CD14-positive monocyte (primary cell): ENCODE measurements at regions not wholly inside any gene's neighbourhood (a gene's known extent, or its start where the extent isn't known, plus 50 kb on each side); places are given as distances from the start of the nearest gene placed in this dataset.

Experiments
- DNase-seq, 3 donors: peaks; one replicate each; pipeline ENCODE4 v3.0.0-alpha.2; 2011 to 2022
- H2AFZ ChIP-seq: 2 replicates; pipeline ENCODE4 v1.6.0; 2012; ENCODE audit warnings: mild to moderate bottlenecking, low read depth, low read length, inconsistent platforms; ENCODE audit not compliant: insufficient read depth, poor library complexity, severe bottlenecking
- H3K27ac ChIP-seq, 2 donors: 1 replicate in 1 of 2; 2 replicates in 1 of 2; pipeline ENCODE4 v1.5.1; 2012 to 2013; ENCODE audit warnings: low read length in 2 of 2, control low read depth in 1 of 2, inconsistent platforms in 1 of 2, low read depth in 1 of 2, mild to moderate bottlenecking in 1 of 2
- H3K27me3 ChIP-seq, 2 donors: one replicate each; pipeline versions ENCODE4 v1.6.0 to v1.6.1; 2011 to 2013; ENCODE audit warnings: low read length in 2 of 2; ENCODE audit not compliant: control insufficient read depth in 2 of 2, insufficient read depth in 2 of 2
- H3K36me3 ChIP-seq, 2 donors: replicated peaks in 1 of 2; 1 replicate in 1 of 2; 2 replicates in 1 of 2; pipeline versions ENCODE4 v1.5.1 to v1.6.1; 2012 to 2013; ENCODE audit warnings: low read length in 2 of 2, control low read depth in 1 of 2, inconsistent platforms in 1 of 2, mild to moderate bottlenecking in 1 of 2; ENCODE audit not compliant: insufficient read depth in 2 of 2, control insufficient read depth in 1 of 2
- H3K4me1 ChIP-seq, 2 donors: 1 replicate in 1 of 2; 2 replicates in 1 of 2; pipeline versions ENCODE4 v1.5.1 to v1.6.1; 2012 to 2013; ENCODE audit warnings: low read length in 2 of 2, control low read depth in 1 of 2, inconsistent platforms in 1 of 2, mild to moderate bottlenecking in 1 of 2, moderate library complexity in 1 of 2; ENCODE audit not compliant: insufficient read depth in 2 of 2, control insufficient read depth in 1 of 2
- H3K4me2 ChIP-seq: replicated peaks from 2 replicates; pipeline ENCODE3; 2012; ENCODE audit warnings: low read length, moderate library complexity, mild to moderate bottlenecking; ENCODE audit not compliant: poor library complexity, severe bottlenecking; ENCODE audit errors: extremely low read depth
- H3K4me3 ChIP-seq, 3 experiments: fragments of 200-600 bp in 1 of 3; sonication (generic) in 1 of 3; replicated peaks in 1 of 3; 1 replicate in 2 of 3; 2 replicates in 1 of 3; pipeline ENCODE4 v1.5.1; 2011 to 2013; ENCODE audit warnings: low read length in 3 of 3, mild to moderate bottlenecking in 3 of 3, control low read depth in 2 of 3, low read depth in 2 of 3, inconsistent platforms in 1 of 3, moderate library complexity in 1 of 3
- H3K79me2 ChIP-seq: 2 replicates; pipeline ENCODE4 v1.6.0; 2012; ENCODE audit warnings: mild to moderate bottlenecking, control low read depth, inconsistent platforms, low read length, moderate library complexity; ENCODE audit not compliant: insufficient read depth
- H3K9ac ChIP-seq: 2 replicates; pipeline ENCODE4 v1.6.0; 2017; ENCODE audit warnings: low read length, mild to moderate bottlenecking; ENCODE audit not compliant: insufficient read depth, poor library complexity, severe bottlenecking
- H3K9me3 ChIP-seq, 2 donors: replicated peaks in 1 of 2; 1 replicate in 1 of 2; 2 replicates in 1 of 2; pipeline versions ENCODE4 v1.5.1 to v1.6.1; 2012 to 2013; ENCODE audit warnings: low read length in 2 of 2, control low read depth in 1 of 2; ENCODE audit not compliant: control insufficient read depth in 1 of 2, insufficient read depth in 1 of 2
- H4K20me1 ChIP-seq: 2 replicates; pipeline ENCODE4 v1.6.0; 2012; ENCODE audit warnings: mild to moderate bottlenecking, low read length, control low read depth, moderate library complexity; ENCODE audit not compliant: insufficient read depth
- H3K27ac Mint-ChIP-seq, 7 donors: one replicate each; pipeline ENCODE4 v1.8.0; 2020; ENCODE audit warnings: mild to moderate bottlenecking in 7 of 7, mixed read lengths in 7 of 7, moderate library complexity in 6 of 7, inconsistent platforms in 2 of 7
- H3K27me3 Mint-ChIP-seq, 3 donors: one replicate each; pipeline ENCODE4 v1.8.0; 2021 to 2022; ENCODE audit warnings: low read depth in 3 of 3, mild to moderate bottlenecking in 3 of 3, mixed read lengths in 3 of 3, moderate library complexity in 3 of 3, inconsistent platforms in 1 of 3
- H3K36me3 Mint-ChIP-seq, 2 donors: one replicate each; pipeline ENCODE4 v1.8.0; 2020; ENCODE audit warnings: mixed read lengths in 2 of 2, inconsistent platforms in 1 of 2, mild to moderate bottlenecking in 1 of 2
- H3K4me1 Mint-ChIP-seq: one replicate; pipeline ENCODE4 v1.8.0; 2020; ENCODE audit warnings: mild to moderate bottlenecking, mixed read lengths
- H3K4me3 Mint-ChIP-seq, 2 donors: one replicate each; pipeline ENCODE4 v1.8.0; 2020; ENCODE audit warnings: mild to moderate bottlenecking in 2 of 2, mixed read lengths in 2 of 2, moderate library complexity in 1 of 2
- H3K9me3 Mint-ChIP-seq, 7 donors: one replicate each; pipeline ENCODE4 v1.8.0; 2020 to 2022; ENCODE audit warnings: mixed read lengths in 7 of 7, mild to moderate bottlenecking in 6 of 7, moderate library complexity in 6 of 7, inconsistent platforms in 2 of 7
- CTCF ChIP-seq: fragments of 200-600 bp; IDR thresholded peaks from one replicate; pipeline ENCODE4 v1.8.0; 2022; ENCODE audit warnings: antibody characterized with exemption, mild to moderate bottlenecking
- WGBS: methylation state at CpG from one replicate; pipeline ENCODE4 v1.1.5; 2013; ENCODE audit warnings: missing lambda C conversion rate; ENCODE audit not compliant: insufficient coverage; 5-methylcytosine and 5-hydroxymethylcytosine counted together
- intact Hi-C, 2 donors: fragments of 100-400 bp; cut with micrococcal nuclease; formaldehyde crosslinking; loops; one replicate each; pipeline versions ENCODE4 v1.15.0 to v1.15.1; 2023

- no peaks in the 10 kb centered on the region for H3K27me3 ChIP-seq
- no peak overlapping the region for H3K4me3 ChIP-seq
- TF ChIP-seq CTCF, result no peak
- no peaks in the 10 kb centered on the region for H3K79me2 ChIP-seq
- H3K36me3 ChIP-seq, result no peaks in the 10 kb centered on the region
- Mint-ChIP-seq H3K27me3 (no peaks in the 10 kb centered on the region), H3K9me3 (peaks cover 0 to 7% (median 3%) of the 10 kb centered on the region in 7 donors), H3K27ac (no peak overlapping the region), H3K4me3 (no peak overlapping the region), H3K36me3 (no peaks in the 10 kb centered on the region), H3K4me1 (no peaks in the 10 kb centered on the region)
- 88% methylated on average over 3 of the region's 3 CpGs for WGBS
- H3K9me3 ChIP-seq, result peaks cover 0 to 5% of the 10 kb centered on the region in 2 donors
- no peak overlapping the region for H3K9ac ChIP-seq
- no peak overlapping the region for H3K27ac ChIP-seq
- H4K20me1 ChIP-seq, result no peaks in the 10 kb centered on the region
- no peaks in the 10 kb centered on the region for H3K4me1 ChIP-seq
- intact Hi-C loops, result no loop called here
- no peak overlapping the region for H2AFZ ChIP-seq
- no peak for DNase-seq
- no peak overlapping the region for H3K4me2 ChIP-seq
These were observed 1020.4 kb downstream of the FSTL5 start for GRCh38 chr4:161143375-161143774.

- no CpG with 5 or more reads among the region's 2 CpGs for WGBS
- H3K36me3 ChIP-seq, result no peaks in the 10 kb centered on the region
- H4K20me1 ChIP-seq, result no peaks in the 10 kb centered on the region
- no peaks in the 10 kb centered on the region for H3K27me3 ChIP-seq
- H3K27ac Mint-ChIP-seq, result no peak overlapping the region
- no peaks in the 10 kb centered on the region for H3K36me3 Mint-ChIP-seq
- no peak overlapping the region for H3K4me2 ChIP-seq
- H3K4me1 Mint-ChIP-seq, result no peaks in the 10 kb centered on the region
- no peak overlapping the region for H3K4me3 ChIP-seq
- no peak overlapping the region for H3K27ac ChIP-seq
- peaks cover 0 to 3% (median 0%) of the 10 kb centered on the region in 3 donors for H3K27me3 Mint-ChIP-seq
- peaks cover 0 to 8% (median 3%) of the 10 kb centered on the region in 7 donors for H3K9me3 Mint-ChIP-seq
- H3K4me3 Mint-ChIP-seq, result no peak overlapping the region
- no peak for DNase-seq
- no peak for TF ChIP-seq CTCF
- H3K79me2 ChIP-seq, result no peaks in the 10 kb centered on the region
- intact Hi-C loops, result no loop called here
- H2AFZ ChIP-seq, result no peak overlapping the region
- H3K4me1 ChIP-seq, result no peaks in the 10 kb centered on the region
- H3K9ac ChIP-seq, result no peak overlapping the region
- H3K9me3 ChIP-seq, result peaks cover 8 to 11% of the 10 kb centered on the region in 2 donors
These were observed 1029.0 kb downstream of the FSTL5 start for GRCh38 chr4:161134795-161135194.
